HAP-1 (cell line): ENCODE measurements at regions not wholly inside any gene's neighbourhood (a gene's known extent, or its start where the extent isn't known, plus 50 kb on each side); places are given as distances from the start of the nearest gene placed in this dataset.
"Not testable (repeated sequence)": the region's sequence is repeated elsewhere in the genome, so short reads cannot be mapped to it uniquely, and the experiment has no call there.

Source experiments
- DNase-seq, 2 experiments: peaks; one replicate each; pipeline ENCODE4 v3.0.0-alpha.2; 2016 to 2020; ENCODE audit warnings: low spot score in 2 of 2
- H3K27me3 ChIP-seq: fragments of 250-450 bp; sonication (Bioruptor Pico); 2 replicates; pipeline ENCODE4 v1.5.1; 2020; ENCODE audit warnings: low read depth, mild to moderate bottlenecking, moderate library complexity
- H3K36me3 ChIP-seq: fragments of 250-450 bp; sonication (Bioruptor Pico); replicated peaks from 2 replicates; pipeline ENCODE4 v1.5.1; 2020; ENCODE audit warnings: mild to moderate bottlenecking
- H3K4me1 ChIP-seq: fragments of 250-450 bp; sonication (Bioruptor Pico); 2 replicates; pipeline ENCODE4 v1.5.1; 2020; ENCODE audit warnings: mild to moderate bottlenecking
- H3K4me3 ChIP-seq: fragments of 250-450 bp; sonication (Bioruptor Pico); 2 replicates; pipeline ENCODE4 v1.5.1; 2020; ENCODE audit warnings: mild to moderate bottlenecking, moderate library complexity
- H3K9me3 ChIP-seq: fragments of 250-450 bp; sonication (Bioruptor Pico); 2 replicates; pipeline ENCODE4 v1.5.1; 2020; ENCODE audit warnings: mild to moderate bottlenecking, moderate library complexity
- in situ Hi-C: fragments of 300-500 bp; cut with MboI; formaldehyde crosslinking; loops from 3 replicates; pipeline ENCODE4 v1.14.3; 2020; ENCODE audit warnings: low sequenced_read_pairs, inconsistent platforms, mixed read lengths

- DNase-seq = no peak
- H3K4me3 ChIP-seq = no peak overlapping the region
- no peaks in the 10 kb centered on the region for H3K9me3 ChIP-seq
- H3K36me3 ChIP-seq = no peaks in the 10 kb centered on the region
- H3K27me3 ChIP-seq = no peaks in the 10 kb centered on the region
- H3K4me1 ChIP-seq = no peaks in the 10 kb centered on the region
- in situ Hi-C loops = no loop called here
Measured at GRCh38 chr12:131261906-131262305, 308.2 kb downstream of the ADGRD1 start.

GRCh38 chr12:131263626-131264025, 309.9 kb downstream of the ADGRD1 start:
- Histone ChIP-seq H3K36me3 (no peaks in the 10 kb centered on the region), H3K27me3 (no peaks in the 10 kb centered on the region), H3K4me3 (no peak overlapping the region), H3K9me3 (no peaks in the 10 kb centered on the region), H3K4me1 (no peaks in the 10 kb centered on the region)
- no peak for DNase-seq
- in situ Hi-C loops = no loop called here

GRCh38 chr12:131264635-131265034, 310.9 kb downstream of the ADGRD1 start:
- DNase-seq = no peak
- H3K4me1 ChIP-seq = no peaks in the 10 kb centered on the region
- in situ Hi-C loops = no loop called here
- H3K4me3 ChIP-seq = no peak overlapping the region
- no peaks in the 10 kb centered on the region for H3K36me3 ChIP-seq
- H3K27me3 ChIP-seq = no peaks in the 10 kb centered on the region
- H3K9me3 ChIP-seq = no peaks in the 10 kb centered on the region

GRCh38 chr12:131266591-131267467, 313.1 kb downstream of the ADGRD1 start:
- H3K36me3 ChIP-seq = no peaks in the 10 kb centered on the region
- no peak for DNase-seq
- H3K9me3 ChIP-seq = no peaks in the 10 kb centered on the region
- H3K4me3 ChIP-seq = no peak overlapping the region
- no peaks in the 10 kb centered on the region for H3K27me3 ChIP-seq
- in situ Hi-C loops = no loop called here
- H3K4me1 ChIP-seq = no peaks in the 10 kb centered on the region

- in situ Hi-C loops = no loop called here
- H3K4me3 ChIP-seq = no peak overlapping the region
- DNase-seq = no peak
- H3K36me3 ChIP-seq = no peaks in the 10 kb centered on the region
- H3K9me3 ChIP-seq = no peaks in the 10 kb centered on the region
- H3K4me1 ChIP-seq = no peaks in the 10 kb centered on the region
- no peaks in the 10 kb centered on the region for H3K27me3 ChIP-seq
Measured at GRCh38 chr12:131267576-131267975, 313.9 kb downstream of the ADGRD1 start.

GRCh38 chr12:131268123-131268522, 314.4 kb downstream of the ADGRD1 start:
- H3K9me3 ChIP-seq, H3K27me3 ChIP-seq, H3K4me1 ChIP-seq, in situ Hi-C loops, DNase-seq, H3K4me3 ChIP-seq, H3K36me3 ChIP-seq: not testable (repeated sequence)

GRCh38 chr12:131268571-131268970, 314.9 kb downstream of the ADGRD1 start:
- H3K9me3 ChIP-seq, in situ Hi-C loops, H3K36me3 ChIP-seq, H3K4me1 ChIP-seq, H3K27me3 ChIP-seq, DNase-seq, H3K4me3 ChIP-seq: not testable (repeated sequence)

- in situ Hi-C loops = no loop called here
Measured at GRCh38 chr12:131269551-131269950, 315.8 kb downstream of the ADGRD1 start.

GRCh38 chr12:131269977-131270376, 316.3 kb downstream of the ADGRD1 start:
- in situ Hi-C loops, H3K36me3 ChIP-seq, H3K4me3 ChIP-seq, H3K4me1 ChIP-seq, H3K9me3 ChIP-seq, DNase-seq, H3K27me3 ChIP-seq: not testable (repeated sequence)

More at GRCh38 chr12:131269551-131269950, 315.8 kb downstream of the ADGRD1 start:
- no peak for DNase-seq
- H3K9me3 ChIP-seq = no peaks in the 10 kb centered on the region
- no peaks in the 10 kb centered on the region for H3K27me3 ChIP-seq
- no peaks in the 10 kb centered on the region for H3K4me1 ChIP-seq
- no peak overlapping the region for H3K4me3 ChIP-seq
- no peaks in the 10 kb centered on the region for H3K36me3 ChIP-seq

- H3K4me3 ChIP-seq = no peak overlapping the region
- H3K9me3 ChIP-seq = no peaks in the 10 kb centered on the region
- no peak for DNase-seq
- H3K27me3 ChIP-seq = no peaks in the 10 kb centered on the region
- in situ Hi-C loops = no loop called here
- no peaks in the 10 kb centered on the region for H3K36me3 ChIP-seq
- H3K4me1 ChIP-seq = no peaks in the 10 kb centered on the region
Measured at GRCh38 chr12:131271724-131272123, 318.0 kb downstream of the ADGRD1 start.

- DNase-seq, H3K4me3 ChIP-seq, in situ Hi-C loops, H3K4me1 ChIP-seq, H3K9me3 ChIP-seq, H3K36me3 ChIP-seq, H3K27me3 ChIP-seq: not testable (repeated sequence)
Measured at GRCh38 chr12:131272283-131272814, 318.6 kb downstream of the ADGRD1 start.

- Histone ChIP-seq H3K9me3 (no peaks in the 10 kb centered on the region), H3K36me3 (no peaks in the 10 kb centered on the region), H3K4me1 (no peaks in the 10 kb centered on the region), H3K4me3 (no peak overlapping the region), H3K27me3 (no peaks in the 10 kb centered on the region)
- in situ Hi-C loops = no loop called here
- DNase-seq = no peak
Measured at GRCh38 chr12:131273291-131273845, 319.7 kb downstream of the ADGRD1 start.

- no peaks in the 10 kb centered on the region for H3K9me3 ChIP-seq
- H3K4me3 ChIP-seq = no peak overlapping the region
- no peaks in the 10 kb centered on the region for H3K36me3 ChIP-seq
- in situ Hi-C loops = no loop called here
- no peaks in the 10 kb centered on the region for H3K4me1 ChIP-seq
- no peaks in the 10 kb centered on the region for H3K27me3 ChIP-seq
- no peak for DNase-seq
Measured at GRCh38 chr12:131274061-131274460, 320.4 kb downstream of the ADGRD1 start.

- no peaks in the 10 kb centered on the region for H3K4me1 ChIP-seq
- in situ Hi-C loops = no loop called here
- H3K9me3 ChIP-seq = no peaks in the 10 kb centered on the region
- no peaks in the 10 kb centered on the region for H3K36me3 ChIP-seq
- no peak overlapping the region for H3K4me3 ChIP-seq
- DNase-seq = no peak
- H3K27me3 ChIP-seq = no peaks in the 10 kb centered on the region
Measured at GRCh38 chr12:131274906-131275305, 321.2 kb downstream of the ADGRD1 start.
